ENCODE measurements at regions not wholly inside any gene's neighbourhood (a gene's known extent, or its start where the extent isn't known, plus 50 kb on each side); places are given as distances from the start of the nearest gene placed in this dataset.

- TF ChIP-seq CTCF (IDR thresholded peaks at IDR 0.05) = no peak
- no peak for TF ChIP-seq SIN3A (IDR thresholded peaks at IDR 0.05; ENCODE audit: borderline replicate concordance, insufficient read depth, low read depth, low read length)
- no peak for TF ChIP-seq POLR2AphosphoS5 (IDR thresholded peaks at IDR 0.05; ENCODE audit: low read depth, low read length)
- TF ChIP-seq REST (IDR thresholded peaks at IDR 0.05; ENCODE audit: insufficient read depth in 1 of 2, low read depth in 2 of 2, low read length in 1 of 2) = no peak
- no peak for TF ChIP-seq TCF7L2 (IDR thresholded peaks at IDR 0.05; ENCODE audit: low read depth, low read length)
Observed at GRCh38 chrX:121244511-121244910, 197.1 kb downstream of the GLUD2 start.

Data from Panc1 (cell line).